MM.1S (cell line): ENCODE measurements at regions not wholly inside any gene's neighbourhood (a gene's known extent, or its start where the extent isn't known, plus 50 kb on each side); places are given as distances from the start of the nearest gene placed in this dataset.

ENCODE experiments used
- CTCF ChIP-seq: fragments of 300-600 bp; sonication (generic); IDR thresholded peaks from 2 replicates; pipeline ENCODE4 v1.5.1; 2016; ENCODE audit warnings: antibody characterized with exemption, low read length, mixed read lengths
- EZH2 ChIP-seq: fragments of 300-600 bp; sonication (generic); optimal IDR thresholded peaks from 2 replicates; pipeline ENCODE3; 2017; ENCODE audit warnings: low read depth, mild to moderate bottlenecking, antibody characterized with exemption, low read length, mixed read lengths

GRCh38 chr6:54515713-54516112 is 207.5 kb downstream of the TINAG start:
- TF ChIP-seq CTCF (no peak), EZH2 (no peak)
